Muscle of leg (tissue), 3 donors: ENCODE measurements at regions not wholly inside any gene's neighbourhood (a gene's known extent, or its start where the extent isn't known, plus 50 kb on each side); places are given as distances from the start of the nearest gene placed in this dataset.

Experiments used
- DNase-seq: peaks from one replicate; pipeline ENCODE4 v3.0.0; 2013
- H3K27ac ChIP-seq: one replicate; pipeline ENCODE4 v1.5.1; 2013; ENCODE audit warnings: mild to moderate bottlenecking, low read length, control low read depth
- H3K27me3 ChIP-seq: one replicate; pipeline ENCODE4 v1.6.1; 2013; ENCODE audit warnings: low read length; ENCODE audit not compliant: control insufficient read depth, insufficient read depth
- H3K36me3 ChIP-seq: one replicate; pipeline ENCODE4 v1.6.1; 2013; ENCODE audit warnings: low read length; ENCODE audit not compliant: control insufficient read depth, insufficient read depth
- H3K4me1 ChIP-seq: one replicate; pipeline ENCODE4 v1.6.1; 2013; ENCODE audit warnings: low read length; ENCODE audit not compliant: control insufficient read depth, insufficient read depth
- H3K4me3 ChIP-seq: one replicate; pipeline ENCODE4 v1.5.1; 2013; ENCODE audit warnings: low read length, control low read depth
- H3K9me3 ChIP-seq: replicated peaks from 2 replicates; pipeline ENCODE4 v1.6.1; 2013; ENCODE audit warnings: low read depth, low read length; ENCODE audit not compliant: control insufficient read depth
- WGBS: methylation state at CpG from one replicate; pipeline ENCODE4 v1.1.5; 2013; ENCODE audit warnings: missing lambda C conversion rate; ENCODE audit not compliant: insufficient coverage; 5-methylcytosine and 5-hydroxymethylcytosine counted together

DNA sequence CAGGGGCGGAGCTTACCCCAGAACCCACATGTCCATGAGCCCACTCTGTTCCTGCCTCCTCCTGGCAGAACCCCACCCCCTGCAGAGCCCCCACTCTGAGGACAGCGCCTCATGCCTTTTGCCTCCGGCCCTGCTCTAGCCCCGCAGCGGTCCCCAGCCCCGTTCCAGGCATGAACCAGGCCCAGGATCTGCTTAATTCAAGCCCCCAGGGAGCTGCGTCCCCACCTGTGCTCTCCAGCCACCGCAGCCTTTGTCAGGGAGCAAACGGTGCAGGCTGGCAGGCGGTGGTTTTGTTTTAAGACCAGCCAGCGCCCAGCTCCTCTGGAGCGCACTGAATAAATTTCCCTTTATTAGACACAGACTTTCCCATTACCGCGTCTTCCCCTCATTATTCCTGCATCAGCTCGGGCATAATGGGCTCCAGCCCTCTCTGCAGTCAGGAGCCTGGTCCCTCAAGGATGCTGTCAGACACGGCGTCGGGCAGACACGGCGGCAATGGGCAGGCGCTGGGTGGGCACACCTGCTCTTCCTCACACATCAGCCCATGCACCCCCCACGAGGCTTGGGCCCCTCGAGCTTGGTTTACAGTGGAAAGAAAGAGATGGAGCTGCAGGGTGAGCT, 137.6 kb downstream of the OLFM1 start:
- H3K27ac ChIP-seq, result no peak overlapping the region
- no peaks in the 10 kb centered on the region for H3K9me3 ChIP-seq
- peaks cover 16% of the 10 kb centered on the region for H3K27me3 ChIP-seq
- DNase-seq, result no peak
- peaks cover 5% of the 10 kb centered on the region for H3K4me1 ChIP-seq
- 20% methylated on average over 13 of the region's 23 CpGs for WGBS
- no peak overlapping the region for H3K4me3 ChIP-seq
- no peaks in the 10 kb centered on the region for H3K36me3 ChIP-seq

DNA sequence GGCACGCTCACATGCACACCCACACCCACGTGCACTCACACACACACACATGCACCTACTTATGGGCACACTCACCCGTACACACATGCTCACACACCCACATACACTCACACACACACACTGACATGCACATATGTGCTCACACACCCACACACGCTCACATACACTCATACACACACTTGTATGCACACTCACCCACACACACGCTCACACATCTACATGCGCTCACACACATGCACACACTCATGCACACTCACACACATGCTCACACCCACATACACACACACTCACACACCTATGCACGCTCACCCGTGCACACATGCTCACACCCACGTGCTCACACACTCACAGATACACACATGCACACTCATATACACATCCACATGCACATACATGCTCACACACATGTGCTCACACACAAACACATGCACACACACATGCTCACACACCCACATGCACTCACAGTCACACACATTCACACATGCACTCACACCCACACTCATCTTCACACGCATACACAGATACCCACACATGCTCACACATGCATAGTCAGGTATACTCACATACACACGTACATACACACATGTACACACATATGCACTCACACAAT, 138.3 kb downstream of the OLFM1 start:
- no peak overlapping the region for H3K27ac ChIP-seq
- H3K27me3 ChIP-seq, result peaks cover 11% of the 10 kb centered on the region
- WGBS, result 90% methylated on average over 11 of the region's 11 CpGs

DNA sequence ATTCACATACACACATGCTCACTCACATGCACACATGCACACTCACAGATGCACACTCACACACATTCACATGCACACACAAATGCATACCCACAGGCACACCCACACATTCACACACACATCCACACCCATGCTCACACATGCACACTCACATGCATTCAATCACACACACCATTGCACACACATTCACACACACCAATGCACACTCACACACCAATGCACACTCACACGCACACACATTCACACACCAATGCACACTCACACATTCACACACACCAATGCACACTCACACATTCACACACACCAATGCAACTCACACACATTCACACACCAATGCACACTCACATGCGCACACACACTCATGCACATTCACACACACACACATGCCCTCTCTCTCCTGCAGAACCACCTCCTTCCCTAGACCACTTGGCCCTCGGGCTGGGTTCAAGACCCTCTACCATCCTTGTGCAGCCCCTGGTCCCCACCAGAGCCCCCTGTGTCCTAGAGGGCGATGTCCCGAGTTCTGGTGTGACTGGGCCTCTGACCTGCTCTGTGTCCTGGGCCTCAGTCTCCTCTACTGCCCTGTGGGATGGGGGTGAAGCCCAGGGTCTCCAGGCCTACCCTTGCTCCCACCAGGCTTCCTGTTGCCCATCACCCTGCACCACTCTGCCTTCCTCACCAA, 139.0 kb downstream of the OLFM1 start:
- Histone ChIP-seq H3K36me3 (no peaks in the 10 kb centered on the region), H3K9me3 (no peaks in the 10 kb centered on the region), H3K4me3 (no peak overlapping the region), H3K27ac (no peak overlapping the region), H3K27me3 (peaks cover 16% of the 10 kb centered on the region), H3K4me1 (peaks cover 5% of the 10 kb centered on the region)
- DNase-seq, result no peak
- WGBS, result 93% methylated on average over 3 of the region's 5 CpGs

More for the DNA sequence above, 138.3 kb downstream of the OLFM1 start:
- Histone ChIP-seq H3K4me3 (no peak overlapping the region), H3K36me3 (no peaks in the 10 kb centered on the region), H3K4me1 (peaks cover 5% of the 10 kb centered on the region), H3K9me3 (no peaks in the 10 kb centered on the region)
- no peak for DNase-seq

DNA sequence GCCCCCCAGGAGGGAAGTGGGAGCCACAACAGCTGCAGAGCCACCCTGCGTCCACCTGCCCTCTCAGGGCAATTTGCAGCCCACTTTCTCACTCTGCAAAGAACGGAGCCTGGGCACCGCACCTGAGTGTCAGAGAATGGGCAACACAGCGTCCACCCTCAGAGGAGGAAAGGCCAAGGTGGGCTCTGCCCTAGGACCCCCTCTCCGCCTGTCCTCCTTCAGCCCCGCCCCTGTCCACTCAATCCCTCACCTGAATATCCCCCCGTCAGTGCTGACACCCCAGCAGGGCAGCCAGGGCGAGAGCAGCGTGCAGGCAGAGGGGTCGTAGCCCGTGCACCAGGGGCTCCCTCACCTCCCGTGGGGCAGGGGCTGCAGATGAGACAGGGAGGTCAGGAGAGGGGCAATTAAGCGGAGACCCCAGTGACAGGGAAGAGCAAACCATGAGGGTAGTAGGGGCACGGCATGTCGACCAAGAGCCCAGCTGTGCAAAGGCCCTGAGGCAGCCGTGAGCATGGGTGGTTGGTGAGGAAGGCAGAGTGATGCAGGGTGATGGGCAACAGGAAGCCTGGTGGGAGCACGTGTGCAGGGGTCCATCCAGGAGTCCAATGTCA, 140.3 kb downstream of the OLFM1 start:
- WGBS, result 76% methylated on average over 11 of the region's 17 CpGs
- no peak for DNase-seq
- H3K4me3 ChIP-seq, result no peak overlapping the region
- no peaks in the 10 kb centered on the region for H3K36me3 ChIP-seq
- peaks cover 2% of the 10 kb centered on the region for H3K4me1 ChIP-seq
- no peaks in the 10 kb centered on the region for H3K9me3 ChIP-seq
- no peak overlapping the region for H3K27ac ChIP-seq
- H3K27me3 ChIP-seq, result peaks cover 16% of the 10 kb centered on the region

DNA sequence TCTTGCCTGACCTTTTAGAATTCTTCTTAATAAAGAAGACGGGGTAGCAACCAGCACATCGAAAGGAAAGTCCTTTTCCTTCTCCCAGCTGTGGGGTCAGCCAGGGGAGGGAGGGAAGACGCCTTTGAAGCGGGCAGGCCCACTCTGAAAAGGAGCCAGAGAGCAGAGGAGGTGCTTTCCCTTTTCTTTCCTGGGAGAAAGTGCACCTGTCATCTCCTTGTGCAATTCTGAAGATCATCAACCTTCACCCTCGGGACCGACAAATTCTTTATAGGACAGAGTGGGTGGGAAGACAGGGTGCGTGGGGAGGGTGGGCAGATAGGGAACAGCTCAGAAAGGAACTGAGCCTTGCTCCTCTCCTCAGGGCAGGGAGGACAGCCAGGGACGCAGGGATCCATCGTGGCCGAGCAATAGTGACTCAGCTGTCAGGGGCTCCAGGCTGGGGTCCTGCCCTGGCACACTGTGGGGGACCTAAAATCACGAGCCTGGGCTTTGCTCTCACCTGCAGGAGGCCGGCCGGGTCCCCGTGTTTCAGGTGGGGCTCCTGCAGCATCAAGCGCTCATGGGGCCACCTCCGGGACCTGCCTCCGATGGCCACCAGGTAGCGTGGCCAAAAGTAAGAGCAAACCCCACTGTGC, 141.0 kb downstream of the OLFM1 start:
- DNase-seq, result no peak
- H3K27me3 ChIP-seq, result peaks cover 16% of the 10 kb centered on the region

DNA sequence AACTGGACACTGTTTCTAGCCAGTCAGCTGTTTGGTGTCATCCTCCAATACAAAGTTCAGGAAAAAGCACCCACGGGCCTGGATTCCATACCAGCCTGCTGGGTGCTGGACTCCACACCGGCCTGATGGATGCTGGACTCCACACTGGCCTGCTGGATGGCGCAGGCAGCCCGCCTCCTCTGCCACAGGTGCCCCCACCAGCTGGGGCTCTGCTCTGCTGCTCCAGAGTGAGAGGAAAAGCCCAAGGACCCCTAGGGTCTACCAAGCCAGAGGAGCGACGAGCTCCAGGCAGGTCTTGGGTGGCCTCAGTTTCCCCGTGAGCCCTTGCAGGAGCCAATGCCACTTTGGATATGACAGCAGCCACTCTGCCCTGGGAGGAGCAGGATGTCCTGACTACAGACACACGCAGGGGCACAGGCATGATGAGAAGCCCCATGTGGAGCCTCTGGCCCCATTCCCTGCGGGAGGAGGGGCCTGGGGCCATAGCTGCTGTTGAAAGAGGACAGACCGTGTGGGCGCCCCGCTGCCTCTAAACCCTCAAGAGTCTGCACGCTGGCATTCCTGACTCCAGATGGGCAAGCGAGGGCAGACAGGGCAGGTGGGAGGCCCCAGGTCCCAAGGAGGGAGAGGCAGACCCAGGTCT, 141.6 kb downstream of the OLFM1 start:
- no peak overlapping the region for H3K27ac ChIP-seq
- no peaks in the 10 kb centered on the region for H3K36me3 ChIP-seq
- 83% methylated on average over 9 of the region's 14 CpGs for WGBS
- H3K4me1 ChIP-seq, result no peaks in the 10 kb centered on the region
- H3K4me3 ChIP-seq, result no peak overlapping the region
- H3K27me3 ChIP-seq, result peaks cover 16% of the 10 kb centered on the region
- no peaks in the 10 kb centered on the region for H3K9me3 ChIP-seq
- DNase-seq, result no peak

More for the DNA sequence above, 141.0 kb downstream of the OLFM1 start:
- Histone ChIP-seq H3K27ac (no peak overlapping the region), H3K9me3 (no peaks in the 10 kb centered on the region), H3K4me3 (no peak overlapping the region), H3K36me3 (no peaks in the 10 kb centered on the region), H3K4me1 (no peaks in the 10 kb centered on the region)
- WGBS, result 77% methylated on average over 13 of the region's 18 CpGs

DNA sequence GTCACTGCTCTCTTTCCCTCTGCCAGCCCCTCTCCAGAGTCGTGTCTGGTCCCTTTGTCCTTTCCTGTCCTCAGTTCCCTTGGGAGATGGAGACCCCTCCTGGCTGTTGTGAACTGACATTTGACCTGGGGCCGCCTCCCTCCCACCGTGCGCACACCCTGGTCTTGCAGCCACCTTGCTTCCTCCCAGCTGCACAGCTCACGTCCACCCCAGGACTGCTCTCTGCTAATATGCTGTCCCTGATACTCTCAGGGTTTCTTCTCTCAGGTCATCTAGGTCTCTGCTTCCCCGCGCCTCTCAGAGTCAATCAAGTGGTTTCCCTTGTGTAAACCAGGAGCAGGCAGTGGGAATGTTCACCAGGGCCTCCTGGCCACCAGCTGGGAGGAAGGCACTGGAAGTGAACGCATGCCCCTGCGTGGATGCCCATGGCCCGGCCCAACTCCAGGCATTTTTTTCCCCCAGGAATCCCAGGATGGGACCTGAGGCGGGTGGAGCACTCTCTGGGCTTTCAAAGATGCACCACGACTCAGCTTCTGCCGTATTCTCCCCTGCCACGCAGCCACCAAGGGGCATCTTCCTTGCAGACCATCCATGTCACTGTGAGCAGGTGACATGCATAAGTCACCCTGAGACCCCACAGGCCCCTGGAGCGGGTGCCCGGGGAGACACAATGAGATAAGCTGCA, 142.4 kb downstream of the OLFM1 start:
- H3K27ac ChIP-seq, result no peak overlapping the region
- H3K36me3 ChIP-seq, result no peaks in the 10 kb centered on the region
- peaks cover 2% of the 10 kb centered on the region for H3K9me3 ChIP-seq
- no peaks in the 10 kb centered on the region for H3K4me1 ChIP-seq
- no peak for DNase-seq
- 77% methylated on average over 16 of the region's 16 CpGs for WGBS
- no peak overlapping the region for H3K4me3 ChIP-seq
- peaks cover 18% of the 10 kb centered on the region for H3K27me3 ChIP-seq

DNA sequence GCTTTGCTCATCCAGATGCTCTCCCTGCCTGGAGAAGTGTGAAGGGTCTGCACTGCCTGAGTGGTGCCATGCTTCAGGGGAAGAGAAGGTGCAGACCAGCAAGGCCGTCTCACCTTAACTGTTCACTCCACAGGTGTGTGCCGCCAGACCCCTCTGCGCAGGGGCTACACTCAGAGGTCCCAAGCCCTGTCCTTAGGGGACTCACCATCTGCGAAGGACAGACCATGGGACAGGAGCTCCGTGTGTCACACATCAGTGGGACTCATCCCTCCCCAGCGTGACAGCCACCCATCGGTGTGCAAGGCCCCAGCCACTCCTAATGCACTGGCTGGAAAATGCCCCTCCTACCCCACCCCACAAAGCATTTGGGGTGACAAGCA, 142.9 kb downstream of the OLFM1 start:
- Histone ChIP-seq H3K4me1 (no peaks in the 10 kb centered on the region), H3K4me3 (no peak overlapping the region), H3K27me3 (peaks cover 18% of the 10 kb centered on the region), H3K36me3 (no peaks in the 10 kb centered on the region), H3K9me3 (peaks cover 2% of the 10 kb centered on the region), H3K27ac (no peak overlapping the region)
- no peak for DNase-seq
- 93% methylated on average over 5 of the region's 7 CpGs for WGBS

DNA sequence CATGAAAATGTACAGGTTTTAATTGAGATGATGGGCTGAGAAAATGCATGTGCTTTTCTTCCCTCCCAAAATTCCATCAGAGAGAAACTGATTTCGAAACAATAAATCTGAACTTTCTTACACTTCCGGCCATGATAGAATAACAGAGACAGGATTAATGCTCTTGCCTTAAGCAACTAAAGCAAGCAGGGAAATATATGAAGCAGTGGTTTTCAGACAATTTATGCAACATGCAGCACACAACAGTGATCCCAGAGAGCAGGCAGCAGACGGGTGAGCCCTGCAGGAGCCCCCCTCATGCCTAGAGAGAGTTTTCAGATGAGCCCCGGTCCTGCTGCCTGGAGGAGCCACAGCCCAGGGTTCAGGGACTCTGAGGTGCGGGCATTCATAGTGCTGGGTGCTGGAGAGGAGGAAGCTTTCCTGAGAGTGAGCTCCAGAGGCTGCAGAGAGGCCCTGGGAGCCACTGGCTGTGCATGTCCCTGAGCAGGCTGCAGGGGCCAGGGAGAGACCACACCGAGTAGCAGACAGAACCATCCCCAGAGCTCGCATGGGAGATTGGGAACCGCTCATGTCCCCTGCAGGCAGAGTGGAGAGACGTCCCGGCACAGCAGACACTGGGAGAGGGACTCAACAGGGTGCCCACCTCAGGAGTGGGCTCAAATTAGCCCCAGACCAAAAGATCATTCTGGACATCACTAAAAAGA, 143.5 kb downstream of the OLFM1 start:
- Histone ChIP-seq H3K36me3 (no peaks in the 10 kb centered on the region), H3K27ac (no peak overlapping the region), H3K9me3 (peaks cover 2% of the 10 kb centered on the region), H3K27me3 (peaks cover 18% of the 10 kb centered on the region), H3K4me1 (no peaks in the 10 kb centered on the region), H3K4me3 (no peak overlapping the region)
- 27% methylated on average over 4 of the region's 10 CpGs for WGBS
- DNase-seq, result no peak
